ENCODE measurements at regions not wholly inside any gene's neighbourhood (a gene's known extent, or its start where the extent isn't known, plus 50 kb on each side); places are given as distances from the start of the nearest gene placed in this dataset.
A peak's percentile ranks its signal among the peaks of the same experiment; 100 is the strongest.

GRCh38 chr4:104989371-104989770 is 157.3 kb upstream of the TET2 start:
- Histone ChIP-seq H3K79me2 (ENCODE audit: control insufficient read depth, insufficient read depth, low read length) (no peaks in the 10 kb centered on the region), H3K4me3 (no peak overlapping the region), H3K9me3 (replicated peaks; ENCODE audit: control insufficient read depth, insufficient read depth, low read length) (peaks cover 4% of the 10 kb centered on the region), H3K9ac (ENCODE audit: control insufficient read depth, insufficient read depth, low read length) (no peak overlapping the region), H2AFZ (ENCODE audit: control insufficient read depth, low read depth, low read length) (no peak overlapping the region), H3K4me2 (ENCODE audit: control insufficient read depth, insufficient read depth) (no peak overlapping the region), H3K4me1 (ENCODE audit: control insufficient read depth, insufficient read depth, low read length) (no peaks in the 10 kb centered on the region), H3K27ac (ENCODE audit: control insufficient read depth, insufficient read depth) (no peak overlapping the region), H3K27me3 (replicated peaks in 1 of 2; ENCODE audit: control insufficient read depth in 2 of 2, insufficient read depth in 2 of 2, low read length in 1 of 2) (no peaks in the 10 kb centered on the region), H4K20me1 (ENCODE audit: control insufficient read depth, insufficient read depth) (no peaks in the 10 kb centered on the region), H3K36me3 (ENCODE audit: control insufficient read depth in 2 of 2, insufficient read depth in 2 of 2, low read length in 1 of 2) (no peaks in the 10 kb centered on the region)
- in situ Hi-C loops (cut with MboI): no loop called here
- WGBS (ENCODE audit: insufficient coverage, insufficient replicate concordance, low lambda C conversion rate, missing lambda C conversion rate): 93% methylated on average over 4 of the region's 4 CpGs
- no peak for FAIRE-seq
- no TSS peak for BruUV-seq (replicated peaks)
- no peak for DNase-seq (ENCODE audit: low read depth, low spot score)
- ChIA-PET RAD21 (ENCODE audit: unreplicated experiment) (no interaction called here), POLR2A (no interaction called here), CTCF (no interaction called here), SMC1A (ENCODE audit: uncharacterized antibody, unreplicated experiment) (no interaction called here)
- ATAC-seq: no peak
- intact Hi-C loops (cut with micrococcal nuclease; ENCODE audit: unreplicated experiment): no loop called here
- no peak for TF ChIP-seq MXI1 (IDR thresholded peaks at IDR 0.05; ENCODE audit: low read depth, low read length)
- TF ChIP-seq, protein P1, sequence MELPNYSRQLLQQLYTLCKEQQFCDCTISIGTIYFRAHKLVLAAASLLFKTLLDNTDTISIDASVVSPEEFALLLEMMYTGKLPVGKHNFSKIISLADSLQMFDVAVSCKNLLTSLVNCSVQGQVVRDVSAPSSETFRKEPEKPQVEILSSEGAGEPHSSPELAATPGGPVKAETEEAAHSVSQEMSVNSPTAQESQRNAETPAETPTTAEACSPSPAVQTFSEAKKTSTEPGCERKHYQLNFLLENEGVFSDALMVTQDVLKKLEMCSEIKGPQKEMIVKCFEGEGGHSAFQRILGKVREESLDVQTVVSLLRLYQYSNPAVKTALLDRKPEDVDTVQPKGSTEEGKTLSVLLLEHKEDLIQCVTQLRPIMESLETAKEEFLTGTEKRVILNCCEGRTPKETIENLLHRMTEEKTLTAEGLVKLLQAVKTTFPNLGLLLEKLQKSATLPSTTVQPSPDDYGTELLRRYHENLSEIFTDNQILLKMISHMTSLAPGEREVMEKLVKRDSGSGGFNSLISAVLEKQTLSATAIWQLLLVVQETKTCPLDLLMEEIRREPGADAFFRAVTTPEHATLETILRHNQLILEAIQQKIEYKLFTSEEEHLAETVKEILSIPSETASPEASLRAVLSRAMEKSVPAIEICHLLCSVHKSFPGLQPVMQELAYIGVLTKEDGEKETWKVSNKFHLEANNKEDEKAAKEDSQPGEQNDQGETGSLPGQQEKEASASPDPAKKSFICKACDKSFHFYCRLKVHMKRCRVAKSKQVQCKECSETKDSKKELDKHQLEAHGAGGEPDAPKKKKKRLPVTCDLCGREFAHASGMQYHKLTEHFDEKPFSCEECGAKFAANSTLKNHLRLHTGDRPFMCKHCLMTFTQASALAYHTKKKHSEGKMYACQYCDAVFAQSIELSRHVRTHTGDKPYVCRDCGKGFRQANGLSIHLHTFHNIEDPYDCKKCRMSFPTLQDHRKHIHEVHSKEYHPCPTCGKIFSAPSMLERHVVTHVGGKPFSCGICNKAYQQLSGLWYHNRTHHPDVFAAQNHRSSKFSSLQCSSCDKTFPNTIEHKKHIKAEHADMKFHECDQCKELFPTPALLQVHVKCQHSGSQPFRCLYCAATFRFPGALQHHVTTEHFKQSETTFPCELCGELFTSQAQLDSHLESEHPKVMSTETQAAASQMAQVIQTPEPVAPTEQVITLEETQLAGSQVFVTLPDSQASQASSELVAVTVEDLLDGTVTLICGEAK (IDR thresholded peaks at IDR 0.05; ENCODE audit: borderline replicate concordance): no peak
- no peak for TF ChIP-seq WRNIP1 (IDR thresholded peaks at IDR 0.05; ENCODE audit: borderline replicate concordance, low read depth, low read length)

- 97% methylated on average over 6 of the region's 6 CpGs for WGBS (ENCODE audit: insufficient coverage, insufficient replicate concordance, low lambda C conversion rate, missing lambda C conversion rate)
- no peaks in the 10 kb centered on the region; the same call in none of the 3 replicates for H3K9me3 ChIP-seq (replicated peaks; ENCODE audit: control insufficient read depth, insufficient read depth, low read length)
- no TSS peak for BruUV-seq (replicated peaks)
- H3K4me1 ChIP-seq (ENCODE audit: control insufficient read depth, insufficient read depth, low read length): no peaks in the 10 kb centered on the region
- no peaks in the 10 kb centered on the region for H4K20me1 ChIP-seq (ENCODE audit: control insufficient read depth, insufficient read depth)
- no peaks in the 10 kb centered on the region for H3K79me2 ChIP-seq (ENCODE audit: control insufficient read depth, insufficient read depth, low read length)
- intact Hi-C loops (cut with micrococcal nuclease; ENCODE audit: unreplicated experiment) (no loop called here), in situ Hi-C loops (cut with MboI) (no loop called here)
- H3K9ac ChIP-seq (ENCODE audit: control insufficient read depth, insufficient read depth, low read length): no peak overlapping the region
- no peak overlapping the region for H3K4me2 ChIP-seq (ENCODE audit: control insufficient read depth, insufficient read depth)
- no peak overlapping the region for H2AFZ ChIP-seq (ENCODE audit: control insufficient read depth, low read depth, low read length)
- TF ChIP-seq RAD21 (IDR thresholded peaks at IDR 0.05; ENCODE audit: insufficient read depth, low read depth, low read length) (0 out of 2 replicates have a peak, but pooled peaks have one; percentile 3), STAT3 (IDR thresholded peaks at IDR 0.05; ENCODE audit: low read depth, low read length) (no peak), TCF3 (IDR thresholded peaks at IDR 0.05; ENCODE audit: borderline replicate concordance, insufficient read depth, low read depth, low read length) (no peak)
- H3K27me3 ChIP-seq (replicated peaks in 1 of 2; ENCODE audit: control insufficient read depth in 2 of 2, insufficient read depth in 2 of 2, low read length in 1 of 2): no peaks in the 10 kb centered on the region
- ChIA-PET RAD21 (ENCODE audit: unreplicated experiment) (no interaction called here), POLR2A (interaction anchor here (0.6 kb wide), 1 partner anchor 29 kb away, joined by 3 read pairs; no protein-coding TSS in a partner anchor), SMC1A (ENCODE audit: uncharacterized antibody, unreplicated experiment) (interaction anchor here (0.6 kb wide), 1 partner anchor 269 kb away, joined by 3 read pairs; no protein-coding TSS in a partner anchor), CTCF (interaction anchor here (0.8 to 1.2 kb wide), 2 partner anchors 29 to 471 kb away, joined by 3 to 6 read pairs; partner anchors contain the start of gene PPA2)
- ATAC-seq (no peak), DNase-seq (ENCODE audit: low read depth, low spot score) (no peak), FAIRE-seq (no peak)
- no peak overlapping the region for H3K4me3 ChIP-seq
- H3K36me3 ChIP-seq (ENCODE audit: control insufficient read depth in 2 of 2, insufficient read depth in 2 of 2, low read length in 1 of 2): no peaks in the 10 kb centered on the region
- no peak overlapping the region for H3K27ac ChIP-seq (ENCODE audit: control insufficient read depth, insufficient read depth)
Observed at GRCh38 chr4:105002278-105002677, 144.4 kb upstream of the TET2 start.

Data from GM12878 (cell line).